ENCODE measurements at regions not wholly inside any gene's neighbourhood (a gene's known extent, or its start where the extent isn't known, plus 50 kb on each side); places are given as distances from the start of the nearest gene placed in this dataset.

DNA sequence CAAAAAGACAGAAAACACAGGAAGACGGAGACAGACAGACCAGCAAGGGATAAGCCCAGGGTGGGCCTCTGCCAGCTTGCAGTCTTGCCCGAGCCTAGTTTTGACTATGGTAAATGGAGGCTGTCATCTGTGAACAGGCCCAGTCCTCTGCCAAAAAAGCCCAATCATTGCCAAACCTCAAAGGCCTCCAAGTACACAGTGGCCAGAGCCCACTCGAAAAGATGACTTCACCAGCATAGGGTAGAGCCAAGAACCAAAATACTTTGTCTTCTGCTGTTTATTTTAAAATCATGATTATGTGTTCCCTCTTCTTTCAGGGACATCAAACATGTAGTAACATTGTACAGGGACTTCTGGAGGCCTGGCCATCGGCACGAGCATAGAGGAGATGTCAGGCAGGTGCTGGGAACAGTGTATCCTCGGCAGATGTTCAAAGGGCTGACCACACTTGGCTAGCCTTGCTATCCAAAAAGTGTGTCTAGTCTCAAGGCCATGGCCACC lies 66.0 kb downstream of the TTC32 start:
- Histone ChIP-seq H3F3A (ENCODE audit: control insufficient read depth, insufficient read depth) (no peaks in the 10 kb centered on the region), H3K4me2 (ENCODE audit: low read length) (no peak overlapping the region), H3K27me3 (ENCODE audit: control insufficient read depth, low read length) (no peaks in the 10 kb centered on the region), H3K9me2 (replicated peaks; ENCODE audit: control insufficient read depth, low read length) (no peaks in the 10 kb centered on the region), H3K36me3 (ENCODE audit: control insufficient read depth, low read length) (no peaks in the 10 kb centered on the region), H3K79me2 (ENCODE audit: control insufficient read depth, low read length) (no peaks in the 10 kb centered on the region), H3K4me3 (ENCODE audit: low read length) (no peak overlapping the region), H3K4me1 (ENCODE audit: control insufficient read depth, low read length) (no peaks in the 10 kb centered on the region), H4K20me1 (ENCODE audit: control insufficient read depth, insufficient read depth, low read depth, low read length) (no peaks in the 10 kb centered on the region), H3K27ac (ENCODE audit: low read depth, low read length) (no peak overlapping the region), H3K9me3 (ENCODE audit: control insufficient read depth, insufficient read depth, low read length) (no peaks in the 10 kb centered on the region)
- no peak for TF ChIP-seq EZH2phosphoT487 (IDR thresholded peaks at IDR 0.05; ENCODE audit: borderline replicate concordance, low read length)
- TF ChIP-seq, protein P1, sequence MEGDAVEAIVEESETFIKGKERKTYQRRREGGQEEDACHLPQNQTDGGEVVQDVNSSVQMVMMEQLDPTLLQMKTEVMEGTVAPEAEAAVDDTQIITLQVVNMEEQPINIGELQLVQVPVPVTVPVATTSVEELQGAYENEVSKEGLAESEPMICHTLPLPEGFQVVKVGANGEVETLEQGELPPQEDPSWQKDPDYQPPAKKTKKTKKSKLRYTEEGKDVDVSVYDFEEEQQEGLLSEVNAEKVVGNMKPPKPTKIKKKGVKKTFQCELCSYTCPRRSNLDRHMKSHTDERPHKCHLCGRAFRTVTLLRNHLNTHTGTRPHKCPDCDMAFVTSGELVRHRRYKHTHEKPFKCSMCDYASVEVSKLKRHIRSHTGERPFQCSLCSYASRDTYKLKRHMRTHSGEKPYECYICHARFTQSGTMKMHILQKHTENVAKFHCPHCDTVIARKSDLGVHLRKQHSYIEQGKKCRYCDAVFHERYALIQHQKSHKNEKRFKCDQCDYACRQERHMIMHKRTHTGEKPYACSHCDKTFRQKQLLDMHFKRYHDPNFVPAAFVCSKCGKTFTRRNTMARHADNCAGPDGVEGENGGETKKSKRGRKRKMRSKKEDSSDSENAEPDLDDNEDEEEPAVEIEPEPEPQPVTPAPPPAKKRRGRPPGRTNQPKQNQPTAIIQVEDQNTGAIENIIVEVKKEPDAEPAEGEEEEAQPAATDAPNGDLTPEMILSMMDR (IDR thresholded peaks at IDR 0.05; ENCODE audit: low read depth, low read length, poor library complexity, severe bottlenecking) = no peak

DNA sequence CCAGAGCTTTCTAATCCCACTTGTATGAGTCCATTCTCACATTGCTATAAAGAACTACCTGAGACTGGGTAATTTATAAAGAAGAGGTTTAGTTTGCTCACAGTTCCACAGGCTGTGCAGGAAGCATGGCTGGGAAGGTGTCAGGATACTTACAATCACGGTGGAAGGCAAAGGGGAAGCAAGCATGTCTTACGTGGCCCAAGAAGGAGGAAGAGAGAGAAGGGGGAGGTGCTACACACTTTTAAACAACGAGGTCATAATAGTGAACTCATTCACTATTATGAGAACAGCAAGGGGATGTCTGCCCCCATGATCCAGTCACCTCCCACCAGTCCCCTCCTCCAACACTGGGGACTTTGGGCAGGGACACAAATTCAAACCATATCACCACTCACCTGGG lies 67.8 kb downstream of the TTC32 start:
- no peaks in the 10 kb centered on the region for H3K79me2 ChIP-seq (ENCODE audit: control insufficient read depth, low read length)

DNA sequence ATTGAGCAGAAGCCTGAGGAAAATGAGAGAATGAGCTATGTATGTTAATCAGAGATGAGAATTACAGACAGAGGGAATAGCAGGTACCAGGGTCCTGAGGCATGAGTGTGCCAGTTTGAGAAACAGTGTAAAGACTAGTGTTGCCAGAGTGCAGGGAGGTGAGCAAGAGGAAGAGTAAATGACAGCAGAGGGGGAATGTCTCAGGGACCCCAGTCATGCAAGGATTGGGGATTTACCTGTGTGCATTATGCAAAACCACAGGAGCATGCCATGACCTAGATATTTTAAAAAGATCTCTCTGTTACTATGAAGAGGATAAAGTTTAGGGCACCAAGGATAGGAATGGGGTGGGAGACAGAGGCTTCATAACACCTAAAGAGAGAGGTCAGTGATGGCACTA lies 72.1 kb downstream of the TTC32 start:
- H4K20me1 ChIP-seq (ENCODE audit: control insufficient read depth, insufficient read depth, low read depth, low read length) = no peaks in the 10 kb centered on the region

More for the DNA sequence above, 67.8 kb downstream of the TTC32 start:
- Histone ChIP-seq H3K4me1 (ENCODE audit: control insufficient read depth, low read length) (no peaks in the 10 kb centered on the region), H3K27me3 (ENCODE audit: control insufficient read depth, low read length) (no peaks in the 10 kb centered on the region), H3K36me3 (ENCODE audit: control insufficient read depth, low read length) (no peaks in the 10 kb centered on the region), H4K20me1 (ENCODE audit: control insufficient read depth, insufficient read depth, low read depth, low read length) (no peaks in the 10 kb centered on the region), H3F3A (ENCODE audit: control insufficient read depth, insufficient read depth) (no peaks in the 10 kb centered on the region), H3K9me3 (ENCODE audit: control insufficient read depth, insufficient read depth, low read length) (no peaks in the 10 kb centered on the region), H3K4me3 (ENCODE audit: low read length) (no peak overlapping the region), H3K4me2 (ENCODE audit: low read length) (no peak overlapping the region), H3K27ac (ENCODE audit: low read depth, low read length) (no peak overlapping the region), H3K9me2 (replicated peaks; ENCODE audit: control insufficient read depth, low read length) (no peaks in the 10 kb centered on the region)
- TF ChIP-seq, protein P1 (IDR thresholded peaks at IDR 0.05; ENCODE audit: low read depth, low read length, poor library complexity, severe bottlenecking) = no peak
- TF ChIP-seq EZH2phosphoT487 (IDR thresholded peaks at IDR 0.05; ENCODE audit: borderline replicate concordance, low read length) = no peak

More for the DNA sequence above, 72.1 kb downstream of the TTC32 start:
- no peaks in the 10 kb centered on the region for H3K27me3 ChIP-seq (ENCODE audit: control insufficient read depth, low read length)
- H3K27ac ChIP-seq (ENCODE audit: low read depth, low read length) = no peak overlapping the region
- TF ChIP-seq, protein P1 (IDR thresholded peaks at IDR 0.05; ENCODE audit: low read depth, low read length, poor library complexity, severe bottlenecking) = no peak
- TF ChIP-seq EZH2phosphoT487 (IDR thresholded peaks at IDR 0.05; ENCODE audit: borderline replicate concordance, low read length) = no peak
- H3K9me2 ChIP-seq (replicated peaks; ENCODE audit: control insufficient read depth, low read length) = no peaks in the 10 kb centered on the region
- H3K36me3 ChIP-seq (ENCODE audit: control insufficient read depth, low read length) = no peaks in the 10 kb centered on the region
- H3K4me1 ChIP-seq (ENCODE audit: control insufficient read depth, low read length) = no peaks in the 10 kb centered on the region
- no peaks in the 10 kb centered on the region for H3F3A ChIP-seq (ENCODE audit: control insufficient read depth, insufficient read depth)
- H3K79me2 ChIP-seq (ENCODE audit: control insufficient read depth, low read length) = no peaks in the 10 kb centered on the region
- no peaks in the 10 kb centered on the region for H3K9me3 ChIP-seq (ENCODE audit: control insufficient read depth, insufficient read depth, low read length)
- no peak overlapping the region for H3K4me2 ChIP-seq (ENCODE audit: low read length)
- no peak overlapping the region for H3K4me3 ChIP-seq (ENCODE audit: low read length)

Measured in DOHH2 (cell line).